Omental fat pad (tissue), 3 donors: ENCODE measurements at regions not wholly inside any gene's neighbourhood (a gene's known extent, or its start where the extent isn't known, plus 50 kb on each side); places are given as distances from the start of the nearest gene placed in this dataset.

Experiments used
- ATAC-seq: fragments of 150-250 bp; one replicate; pipeline ENCODE4 v1.9.1; 2016; ENCODE audit warnings: mild to moderate bottlenecking, moderate library complexity; ENCODE audit not compliant: low FRiP score
- DNase-seq: peaks from one replicate; pipeline ENCODE4 v3.0.0-alpha.2; 2019; ENCODE audit warnings: low spot score
- TF ChIP-seq, protein P1 (sequence below), 3 donors: fragments of 450-650 bp; IDR thresholded peaks; one replicate each; pipeline ENCODE4 v1.5.1; 2016 to 2017; ENCODE audit warnings: antibody characterized with exemption in 3 of 3, mild to moderate bottlenecking in 3 of 3, moderate library complexity in 2 of 3

DNA sequence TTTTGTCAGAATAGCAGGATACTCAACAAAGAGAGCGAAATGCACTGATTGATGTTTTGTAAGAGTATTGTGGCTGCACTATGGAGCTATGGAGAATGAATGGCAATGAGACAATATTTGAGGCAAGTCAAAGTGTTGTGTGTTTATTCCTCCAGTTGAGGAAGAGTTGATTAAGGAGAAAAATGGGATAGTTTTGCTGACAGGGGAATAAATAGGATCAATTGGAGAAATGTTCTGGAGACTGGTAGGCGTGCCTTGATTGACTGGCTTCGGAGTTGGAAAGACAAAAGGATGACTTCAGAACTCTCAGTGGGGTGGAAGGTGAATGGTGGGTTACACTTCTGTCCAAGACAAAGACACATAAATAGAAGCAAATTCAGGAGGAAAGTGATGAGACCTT lies 1254.9 kb upstream of the TMEM132C start:
- ATAC-seq (no peak), DNase-seq (no peak)
- TF ChIP-seq, protein P1, sequence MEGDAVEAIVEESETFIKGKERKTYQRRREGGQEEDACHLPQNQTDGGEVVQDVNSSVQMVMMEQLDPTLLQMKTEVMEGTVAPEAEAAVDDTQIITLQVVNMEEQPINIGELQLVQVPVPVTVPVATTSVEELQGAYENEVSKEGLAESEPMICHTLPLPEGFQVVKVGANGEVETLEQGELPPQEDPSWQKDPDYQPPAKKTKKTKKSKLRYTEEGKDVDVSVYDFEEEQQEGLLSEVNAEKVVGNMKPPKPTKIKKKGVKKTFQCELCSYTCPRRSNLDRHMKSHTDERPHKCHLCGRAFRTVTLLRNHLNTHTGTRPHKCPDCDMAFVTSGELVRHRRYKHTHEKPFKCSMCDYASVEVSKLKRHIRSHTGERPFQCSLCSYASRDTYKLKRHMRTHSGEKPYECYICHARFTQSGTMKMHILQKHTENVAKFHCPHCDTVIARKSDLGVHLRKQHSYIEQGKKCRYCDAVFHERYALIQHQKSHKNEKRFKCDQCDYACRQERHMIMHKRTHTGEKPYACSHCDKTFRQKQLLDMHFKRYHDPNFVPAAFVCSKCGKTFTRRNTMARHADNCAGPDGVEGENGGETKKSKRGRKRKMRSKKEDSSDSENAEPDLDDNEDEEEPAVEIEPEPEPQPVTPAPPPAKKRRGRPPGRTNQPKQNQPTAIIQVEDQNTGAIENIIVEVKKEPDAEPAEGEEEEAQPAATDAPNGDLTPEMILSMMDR (IDR thresholded peaks at IDR 0.05) = no peak

DNA sequence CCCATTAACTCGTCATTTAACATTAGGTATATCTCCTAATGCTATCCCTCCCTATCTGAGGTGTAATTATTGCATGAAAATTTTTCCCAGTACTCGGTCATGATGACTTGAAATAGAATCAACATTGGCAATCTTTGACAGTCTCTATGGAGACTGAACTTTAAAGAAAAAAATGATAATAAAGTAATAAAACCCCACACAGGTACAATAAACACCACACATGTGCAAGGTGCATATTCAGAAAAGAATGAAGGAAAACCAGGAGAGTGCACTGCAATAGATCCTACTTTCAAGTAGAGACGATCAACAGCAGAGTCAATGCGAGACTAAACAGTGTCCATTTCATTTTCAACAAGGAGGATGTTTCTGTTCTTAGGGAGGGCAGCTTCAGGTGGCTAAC lies 1253.8 kb upstream of the TMEM132C start:
- TF ChIP-seq, protein P1 (IDR thresholded peaks at IDR 0.05) = no peak
- ATAC-seq = no peak

DNA sequence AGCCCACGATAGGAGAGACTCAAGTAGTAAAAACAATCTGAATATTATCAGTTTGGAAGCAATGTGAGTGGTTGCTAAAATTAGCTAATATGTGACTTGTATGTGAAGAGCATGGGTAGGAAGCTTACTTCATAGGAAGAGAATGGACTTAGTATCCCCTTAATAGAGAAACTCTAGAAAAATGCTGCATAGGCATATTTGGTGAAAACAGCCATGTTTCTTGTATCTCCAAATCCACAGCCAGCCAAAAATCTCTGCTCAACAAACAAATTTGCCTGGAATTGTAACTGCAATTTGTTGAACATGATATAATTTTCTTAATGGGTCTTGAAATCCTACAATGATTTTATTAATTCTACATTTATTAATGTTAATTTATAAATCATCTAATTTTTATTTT lies 1252.9 kb upstream of the TMEM132C start:
- TF ChIP-seq, protein P1 (IDR thresholded peaks at IDR 0.05) = no peak
- DNase-seq (no peak), ATAC-seq (no peak)

More for the DNA sequence above, 1253.8 kb upstream of the TMEM132C start:
- DNase-seq = no peak

DNA sequence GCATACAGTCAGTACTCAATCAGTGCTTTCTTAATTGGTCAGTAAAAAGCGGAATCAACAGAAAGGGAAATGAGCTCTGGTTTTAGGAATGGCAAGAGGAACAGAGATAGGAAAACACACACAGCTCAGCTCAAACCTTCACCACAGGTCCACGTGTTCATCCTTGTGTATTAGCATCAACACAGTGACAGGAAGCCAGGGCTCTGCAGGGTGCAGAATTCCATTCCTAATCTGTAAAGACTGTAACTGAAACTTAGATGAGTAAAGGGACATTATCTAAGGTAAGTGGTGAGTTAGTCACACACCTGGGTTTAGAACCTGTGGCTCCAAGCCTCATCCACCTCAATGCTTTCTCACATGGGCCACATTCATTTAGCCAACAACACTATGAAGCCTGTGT lies 1242.2 kb upstream of the TMEM132C start:
- ATAC-seq = no peak
- TF ChIP-seq, protein P1 (IDR thresholded peaks at IDR 0.05) = no peak
- DNase-seq = no peak

DNA sequence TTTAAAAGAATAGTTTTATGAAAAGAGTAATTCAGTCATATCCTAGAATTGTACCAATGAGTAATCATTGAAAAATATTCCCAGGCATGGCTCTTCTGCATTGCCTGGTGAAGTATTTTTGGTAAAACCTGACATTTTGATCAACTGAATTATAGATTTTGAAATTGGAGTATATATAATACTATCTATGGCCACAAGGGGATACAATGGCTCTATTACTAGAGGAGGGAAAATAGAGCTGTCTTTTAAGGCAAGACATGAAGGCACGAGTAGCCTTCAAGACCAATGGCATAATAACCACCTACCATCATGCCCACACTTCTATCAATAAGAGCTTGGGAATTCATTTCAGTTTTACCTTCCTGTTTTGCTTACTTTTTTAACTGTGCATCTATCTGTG lies 1241.4 kb upstream of the TMEM132C start:
- ATAC-seq = no peak

DNA sequence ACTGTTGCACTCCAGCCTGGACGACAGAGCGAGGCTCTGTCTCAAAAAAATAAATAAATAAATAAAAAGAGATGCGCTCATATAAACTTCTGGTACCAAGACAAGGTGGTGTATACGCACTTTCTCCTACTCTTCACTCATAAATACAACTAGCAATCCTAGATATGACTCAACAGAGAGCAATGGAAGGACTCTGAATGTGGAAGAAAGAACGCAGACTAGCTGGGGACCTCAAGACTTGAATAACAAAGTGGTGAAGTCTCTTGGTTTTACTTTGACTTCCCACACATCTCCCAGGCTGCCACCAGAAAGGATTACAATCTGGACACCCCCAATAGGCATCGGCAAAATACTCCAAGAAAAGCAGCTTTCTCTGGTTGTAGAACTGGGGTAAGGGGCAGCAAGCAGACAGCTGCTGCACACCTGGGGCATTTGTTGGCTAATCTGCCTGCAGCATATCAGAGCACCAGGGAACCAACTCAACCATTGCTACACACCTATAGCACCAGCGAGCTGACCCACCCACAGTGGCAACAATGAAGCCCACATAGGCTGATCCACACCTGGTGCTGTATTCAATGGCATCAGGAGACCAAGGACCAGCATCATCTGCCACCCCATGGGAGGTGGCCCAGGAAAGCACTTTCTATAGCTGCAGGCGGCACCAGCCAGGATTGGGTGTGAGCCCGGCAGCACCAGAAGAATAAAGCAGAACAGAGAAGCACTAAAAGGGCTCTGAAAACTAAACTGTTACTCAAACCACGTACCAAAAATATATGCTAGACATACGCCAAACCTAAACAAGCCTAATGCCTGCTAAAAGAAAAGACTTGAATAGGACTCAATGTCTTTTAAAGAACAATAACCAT lies 1231.7 kb upstream of the TMEM132C start:
- DNase-seq = no peak
- TF ChIP-seq, protein P1 (IDR thresholded peaks at IDR 0.05) = no peak
- ATAC-seq = no peak

More for the DNA sequence above, 1241.4 kb upstream of the TMEM132C start:
- TF ChIP-seq, protein P1 (IDR thresholded peaks at IDR 0.05) = no peak
- no peak for DNase-seq

DNA sequence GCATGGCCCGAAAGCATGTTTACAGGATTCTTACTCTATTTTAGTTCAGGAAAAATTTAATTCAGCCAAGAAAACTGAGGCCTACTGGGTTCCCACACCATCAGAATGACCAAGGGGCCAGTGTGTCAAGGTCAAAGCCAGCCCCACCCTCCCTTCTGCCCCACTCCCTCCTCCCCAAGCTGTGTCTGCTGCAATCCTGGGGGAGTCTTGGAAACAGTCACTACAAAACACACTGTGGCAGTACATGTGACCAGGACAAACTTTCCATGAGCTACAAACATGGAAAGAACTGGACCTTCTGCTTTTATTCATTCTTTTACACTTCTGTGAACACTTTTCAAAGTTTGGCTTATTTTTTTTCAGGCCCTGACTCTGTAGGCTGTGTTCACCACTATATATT lies 1228.8 kb upstream of the TMEM132C start:
- ATAC-seq (no peak), DNase-seq (no peak)

More for the DNA sequence above, 1228.8 kb upstream of the TMEM132C start:
- TF ChIP-seq, protein P1 (IDR thresholded peaks at IDR 0.05) = no peak
